ENCODE measurements at regions not wholly inside any gene's neighbourhood (a gene's known extent, or its start where the extent isn't known, plus 50 kb on each side); places are given as distances from the start of the nearest gene placed in this dataset.
"Not testable (repeated sequence)": the region's sequence is repeated elsewhere in the genome, so short reads cannot be mapped to it uniquely, and the experiment has no call there.

GRCh38 chr3:194038346-194038745 is 97.6 kb upstream of the HES1 start:
- not testable (repeated sequence) for DNase-seq (ENCODE audit: low read depth in 2 of 2)

GRCh38 chr3:194038960-194039359 is 97.0 kb upstream of the HES1 start:
- DNase-seq (ENCODE audit: low read depth in 2 of 2): no peak

- DNase-seq (ENCODE audit: low read depth in 2 of 2): no peak
Observed at GRCh38 chr3:194040516-194041273, 95.3 kb upstream of the HES1 start.

GRCh38 chr3:194042927-194043326 is 93.0 kb upstream of the HES1 start:
- no peak for DNase-seq (ENCODE audit: low read depth in 2 of 2)

- no peak for DNase-seq (ENCODE audit: low read depth in 2 of 2)
Observed at GRCh38 chr3:194043516-194043915, 92.4 kb upstream of the HES1 start.

GRCh38 chr3:194045289-194045688 is 90.7 kb upstream of the HES1 start:
- DNase-seq (ENCODE audit: low read depth in 2 of 2): no peak

- DNase-seq (ENCODE audit: low read depth in 2 of 2): no peak
Observed at GRCh38 chr3:194045919-194046318, 90.0 kb upstream of the HES1 start.

GRCh38 chr3:194046531-194046930 is 89.4 kb upstream of the HES1 start:
- DNase-seq (ENCODE audit: low read depth in 2 of 2): no peak

GRCh38 chr3:194046995-194047645 is 88.8 kb upstream of the HES1 start:
- no peak for DNase-seq (ENCODE audit: low read depth in 2 of 2)

- DNase-seq (ENCODE audit: low read depth in 2 of 2): no peak
Observed at GRCh38 chr3:194049394-194049793, 86.6 kb upstream of the HES1 start.

- no peak for DNase-seq (ENCODE audit: low read depth in 2 of 2)
Observed at GRCh38 chr3:194050782-194051320, 85.1 kb upstream of the HES1 start.

GRCh38 chr3:194051366-194052149 is 84.4 kb upstream of the HES1 start:
- DNase-seq (ENCODE audit: low read depth in 2 of 2): no peak

- DNase-seq (ENCODE audit: low read depth in 2 of 2): no peak
Observed at GRCh38 chr3:194053136-194053535, 82.8 kb upstream of the HES1 start.

- no peak for DNase-seq (ENCODE audit: low read depth in 2 of 2)
Observed at GRCh38 chr3:194054016-194054415, 81.9 kb upstream of the HES1 start.

- DNase-seq (ENCODE audit: low read depth in 2 of 2): no peak
Observed at GRCh38 chr3:194054540-194054939, 81.4 kb upstream of the HES1 start.

- no peak for DNase-seq (ENCODE audit: low read depth in 2 of 2)
Observed at GRCh38 chr3:194054961-194055360, 81.0 kb upstream of the HES1 start.

GRCh38 chr3:194056323-194056722 is 79.6 kb upstream of the HES1 start:
- DNase-seq (ENCODE audit: low read depth in 2 of 2): not testable (repeated sequence)

- no peak for DNase-seq (ENCODE audit: low read depth in 2 of 2)
Observed at GRCh38 chr3:194056731-194057415, 79.1 kb upstream of the HES1 start.

GRCh38 chr3:194057570-194058188 is 78.3 kb upstream of the HES1 start:
- DNase-seq (ENCODE audit: low read depth in 2 of 2): no peak

- peak in 1 of 2 donors; percentile 1 for DNase-seq (ENCODE audit: low read depth in 2 of 2)
Observed at GRCh38 chr3:194058189-194058571, 77.8 kb upstream of the HES1 start.

GRCh38 chr3:194058753-194059152 is 77.2 kb upstream of the HES1 start:
- no peak for DNase-seq (ENCODE audit: low read depth in 2 of 2)

Measured in stimulated activated CD8-positive, alpha-beta memory T cell treated with anti-CD3 and anti-CD28 coated beads, Interleukin-15, amount 100 ng/mL, for 4 hours (primary cell).